ACC112 (cell line): ENCODE measurements at regions not wholly inside any gene's neighbourhood (a gene's known extent, or its start where the extent isn't known, plus 50 kb on each side); places are given as distances from the start of the nearest gene placed in this dataset.
"Not testable (repeated sequence)": the region's sequence is repeated elsewhere in the genome, so short reads cannot be mapped to it uniquely, and the experiment has no call there.

ENCODE experiments used
- H2AFZ ChIP-seq: fragments of 200-600 bp; sonication (generic); one replicate; pipeline ENCODE4 v1.6.0; 2017; ENCODE audit warnings: antibody characterized with exemption, low read length; ENCODE audit not compliant: unreplicated experiment
- H3K27ac ChIP-seq: fragments of 200-600 bp; sonication (generic); 2 replicates; pipeline ENCODE4 v1.5.1; 2014; ENCODE audit warnings: low read depth, mild to moderate bottlenecking, antibody characterized with exemption, low read length, moderate library complexity
- H3K27me3 ChIP-seq: fragments of 200-600 bp; sonication (generic); 2 replicates; pipeline ENCODE4 v1.6.1; 2014; ENCODE audit warnings: mild to moderate bottlenecking, antibody characterized with exemption, low read length, moderate library complexity, mixed read lengths; ENCODE audit not compliant: insufficient read depth
- H3K36me3 ChIP-seq: fragments of 200-600 bp; sonication (generic); 2 replicates; pipeline ENCODE4 v1.6.1; 2016; ENCODE audit warnings: mild to moderate bottlenecking, antibody characterized with exemption, low read length, moderate library complexity, mixed read lengths; ENCODE audit not compliant: insufficient read depth
- H3K4me1 ChIP-seq: fragments of 200-600 bp; sonication (generic); one replicate; pipeline ENCODE4 v1.6.1; 2016; ENCODE audit warnings: low read length, mixed read lengths; ENCODE audit not compliant: insufficient read depth, unreplicated experiment, control insufficient read depth
- H3K4me3 ChIP-seq: fragments of 200-600 bp; sonication (generic); 2 replicates; pipeline ENCODE4 v1.5.1; 2014; ENCODE audit warnings: mild to moderate bottlenecking, low read depth, low read length
- H3K79me2 ChIP-seq: fragments of 200-600 bp; sonication (generic); one replicate; pipeline ENCODE4 v1.6.0; 2016; ENCODE audit warnings: low read length; ENCODE audit not compliant: control insufficient read depth, unreplicated experiment, insufficient read depth

DNA sequence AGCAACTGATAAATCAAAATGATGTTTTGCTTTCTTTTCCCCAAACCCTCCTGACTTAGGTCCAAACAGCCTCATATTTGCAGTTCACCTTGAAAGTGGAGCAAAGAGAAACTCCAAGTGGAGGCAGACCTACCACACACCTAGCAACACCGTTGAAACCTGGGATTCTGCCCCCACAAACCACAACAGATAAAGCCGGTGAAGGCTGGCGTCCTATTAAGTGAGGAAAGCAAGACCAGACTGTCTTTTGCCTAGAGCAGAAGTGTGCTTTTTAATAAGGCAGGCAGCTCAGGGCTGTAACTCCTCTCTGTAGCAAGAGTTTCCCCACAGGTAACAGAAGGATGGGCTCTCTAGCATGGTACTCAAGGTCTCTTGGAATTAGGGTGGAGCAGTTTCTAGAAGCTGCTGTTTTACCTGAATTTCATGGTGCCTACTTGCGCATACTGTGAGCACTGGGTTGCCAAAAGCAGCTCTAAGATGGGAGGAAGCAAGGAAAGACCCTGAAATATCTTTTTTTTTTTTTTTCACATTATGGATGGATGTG lies 336.9 kb downstream of the BCL11A start:
- H3K27ac ChIP-seq: no peak overlapping the region
- no peak overlapping the region for H2AFZ ChIP-seq

DNA sequence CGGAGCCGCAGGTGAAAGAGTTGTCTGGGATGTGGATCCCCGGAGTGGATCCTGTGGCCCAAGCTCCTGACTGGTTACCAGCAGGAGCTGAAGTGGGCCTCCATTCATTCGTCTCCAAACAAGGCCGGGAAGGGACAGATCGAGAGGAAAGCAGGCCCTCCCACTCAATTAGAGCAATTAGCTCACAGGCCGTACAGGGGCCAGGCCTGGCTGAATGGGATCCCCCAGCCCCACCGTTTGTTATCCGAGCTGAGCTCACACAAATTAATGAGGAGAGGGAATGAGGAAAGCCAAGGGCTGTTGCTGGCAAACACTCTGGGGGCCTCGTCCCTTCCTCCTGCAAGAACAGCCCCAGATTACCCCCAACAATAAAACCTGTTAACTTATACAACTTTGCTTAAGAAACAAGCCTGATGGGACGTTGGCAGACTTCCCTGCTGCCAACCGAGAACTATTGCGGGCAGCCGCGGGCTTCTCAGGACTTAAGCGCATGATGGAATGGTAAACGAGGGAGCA lies 338.0 kb downstream of the BCL11A start:
- no peak overlapping the region for H3K4me3 ChIP-seq
- H3K27ac ChIP-seq: no peak overlapping the region
- no peaks in the 10 kb centered on the region for H3K36me3 ChIP-seq
- H3K79me2 ChIP-seq: no peaks in the 10 kb centered on the region
- H3K4me1 ChIP-seq: no peaks in the 10 kb centered on the region
- H2AFZ ChIP-seq: no peak overlapping the region
- H3K27me3 ChIP-seq: no peaks in the 10 kb centered on the region

More for the DNA sequence above, 336.9 kb downstream of the BCL11A start:
- no peaks in the 10 kb centered on the region for H3K79me2 ChIP-seq
- no peak overlapping the region for H3K4me3 ChIP-seq
- no peaks in the 10 kb centered on the region for H3K36me3 ChIP-seq
- H3K27me3 ChIP-seq: no peaks in the 10 kb centered on the region
- no peaks in the 10 kb centered on the region for H3K4me1 ChIP-seq

GRCh38 chr2:60214626-60214875 lies 338.9 kb downstream of the BCL11A start:
- H3K27me3 ChIP-seq: no peaks in the 10 kb centered on the region
- no peaks in the 10 kb centered on the region for H3K79me2 ChIP-seq
- H2AFZ ChIP-seq: no peak overlapping the region
- no peaks in the 10 kb centered on the region for H3K36me3 ChIP-seq
- no peaks in the 10 kb centered on the region for H3K4me1 ChIP-seq
- no peak overlapping the region for H3K27ac ChIP-seq
- no peak overlapping the region for H3K4me3 ChIP-seq

DNA sequence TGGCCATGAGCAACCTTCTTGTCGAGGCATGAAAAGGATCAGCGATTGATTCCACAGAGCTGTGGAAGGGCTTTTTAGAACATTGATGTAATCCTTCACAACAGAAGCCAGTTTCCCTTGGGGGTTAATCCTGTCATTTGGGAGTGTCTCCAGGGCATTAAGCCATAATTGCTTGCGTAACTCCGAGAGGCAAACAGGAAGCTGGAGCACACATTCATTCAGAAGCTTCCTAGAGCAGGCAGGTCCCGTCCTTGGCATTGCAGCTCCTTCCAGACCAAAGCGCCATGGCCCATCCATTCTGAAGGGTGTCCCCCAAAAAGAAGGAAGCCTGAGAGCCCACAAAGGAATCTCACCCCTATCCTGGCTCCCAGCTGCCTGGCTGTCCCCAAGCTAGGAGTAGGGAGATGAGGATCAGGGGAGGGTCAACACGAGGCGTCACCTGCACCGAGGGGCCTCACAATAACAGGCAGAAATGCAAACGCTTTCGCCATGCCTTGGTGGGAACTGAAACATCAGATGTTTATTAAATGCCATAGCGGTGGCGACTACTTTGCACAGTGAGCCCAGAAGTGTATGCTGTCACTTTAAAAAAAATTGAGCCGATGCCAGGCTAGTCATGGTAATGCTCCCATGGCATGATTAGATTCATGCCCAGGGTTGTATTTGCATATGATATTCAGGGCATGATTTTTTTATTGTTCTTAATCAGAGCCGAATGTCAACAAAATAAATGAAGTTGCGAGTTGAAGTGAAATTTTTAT lies 339.4 kb downstream of the BCL11A start:
- no peak overlapping the region for H2AFZ ChIP-seq
- no peak overlapping the region for H3K27ac ChIP-seq
- no peaks in the 10 kb centered on the region for H3K79me2 ChIP-seq
- H3K4me1 ChIP-seq: no peaks in the 10 kb centered on the region
- H3K4me3 ChIP-seq: no peak overlapping the region
- H3K27me3 ChIP-seq: no peaks in the 10 kb centered on the region
- H3K36me3 ChIP-seq: no peaks in the 10 kb centered on the region

GRCh38 chr2:60212181-60212945 lies 341.1 kb downstream of the BCL11A start:
- H3K79me2 ChIP-seq: no peaks in the 10 kb centered on the region
- H3K36me3 ChIP-seq: no peaks in the 10 kb centered on the region
- H3K4me3 ChIP-seq: no peak overlapping the region
- H3K27me3 ChIP-seq: no peaks in the 10 kb centered on the region
- no peak overlapping the region for H2AFZ ChIP-seq
- no peak overlapping the region for H3K27ac ChIP-seq
- no peaks in the 10 kb centered on the region for H3K4me1 ChIP-seq

DNA sequence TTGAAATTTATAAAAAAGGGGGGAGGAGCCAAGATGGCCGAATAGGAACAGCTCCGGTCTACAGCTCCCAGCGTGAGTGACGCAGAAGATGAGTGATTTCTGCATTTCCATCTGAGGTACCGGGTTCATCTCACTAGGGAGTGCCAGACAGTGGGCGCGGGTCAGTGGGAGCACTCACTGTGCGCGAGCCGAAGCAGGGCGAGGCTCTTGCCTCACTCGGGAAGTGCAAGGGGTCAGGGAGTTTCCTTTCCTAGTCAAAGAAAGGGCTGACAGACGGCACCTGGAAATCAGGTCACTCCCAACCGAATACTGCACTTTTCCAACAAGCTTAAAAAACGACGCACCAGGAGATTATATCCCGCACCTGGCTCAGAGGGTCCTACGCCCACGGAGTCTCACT lies 364.4 kb downstream of the BCL11A start:
- not testable (repeated sequence) for H3K27me3 ChIP-seq, H3K4me1 ChIP-seq, H3K79me2 ChIP-seq, H3K36me3 ChIP-seq, H2AFZ ChIP-seq, H3K27ac ChIP-seq, H3K4me3 ChIP-seq

- Histone ChIP-seq H3K4me3 (no peak overlapping the region), H3K36me3 (no peaks in the 10 kb centered on the region), H3K4me1 (no peaks in the 10 kb centered on the region), H2AFZ (no peak overlapping the region), H3K27ac (no peak overlapping the region), H3K27me3 (no peaks in the 10 kb centered on the region), H3K79me2 (no peaks in the 10 kb centered on the region)
Measured at GRCh38 chr2:60175290-60175689, 378.2 kb downstream of the BCL11A start.

GRCh38 chr2:60174146-60174545 lies 379.3 kb downstream of the BCL11A start:
- H3K4me3 ChIP-seq: no peak overlapping the region
- no peaks in the 10 kb centered on the region for H3K36me3 ChIP-seq
- no peak overlapping the region for H2AFZ ChIP-seq
- H3K27me3 ChIP-seq: no peaks in the 10 kb centered on the region
- no peak overlapping the region for H3K27ac ChIP-seq
- H3K79me2 ChIP-seq: no peaks in the 10 kb centered on the region
- H3K4me1 ChIP-seq: no peaks in the 10 kb centered on the region

GRCh38 chr2:60172801-60173200 lies 380.7 kb downstream of the BCL11A start:
- H3K27me3 ChIP-seq: no peaks in the 10 kb centered on the region
- H3K79me2 ChIP-seq: no peaks in the 10 kb centered on the region
- no peaks in the 10 kb centered on the region for H3K36me3 ChIP-seq
- no peak overlapping the region for H3K27ac ChIP-seq
- H2AFZ ChIP-seq: no peak overlapping the region
- H3K4me3 ChIP-seq: no peak overlapping the region
- H3K4me1 ChIP-seq: no peaks in the 10 kb centered on the region

DNA sequence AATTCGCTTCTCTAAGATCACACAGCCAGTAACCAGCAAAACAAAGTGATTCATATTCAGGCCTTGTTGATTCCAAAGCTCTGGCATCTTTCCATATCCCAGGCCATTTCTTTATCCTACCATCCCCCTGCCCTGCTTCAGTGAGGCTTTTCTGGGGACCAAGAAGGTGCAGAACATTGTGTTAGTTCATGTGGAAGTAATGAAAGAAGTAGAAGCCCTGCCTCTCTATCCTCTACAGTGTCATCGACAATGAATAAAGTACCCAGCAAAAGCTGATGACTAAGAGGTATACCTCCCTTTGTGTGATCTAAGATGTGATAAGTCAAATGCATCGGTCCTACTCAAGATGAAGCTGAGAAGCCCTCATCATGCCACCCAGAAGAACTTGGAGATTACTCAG lies 383.2 kb downstream of the BCL11A start:
- no peak overlapping the region for H2AFZ ChIP-seq
- H3K79me2 ChIP-seq: no peaks in the 10 kb centered on the region
- H3K4me1 ChIP-seq: no peaks in the 10 kb centered on the region

GRCh38 chr2:60168247-60168646 lies 385.2 kb downstream of the BCL11A start:
- Histone ChIP-seq H3K4me1 (no peaks in the 10 kb centered on the region), H3K36me3 (no peaks in the 10 kb centered on the region), H3K79me2 (no peaks in the 10 kb centered on the region), H3K4me3 (no peak overlapping the region), H3K27me3 (no peaks in the 10 kb centered on the region), H3K27ac (no peak overlapping the region), H2AFZ (no peak overlapping the region)

More for the DNA sequence above, 383.2 kb downstream of the BCL11A start:
- Histone ChIP-seq H3K36me3 (no peaks in the 10 kb centered on the region), H3K27me3 (no peaks in the 10 kb centered on the region), H3K27ac (no peak overlapping the region), H3K4me3 (no peak overlapping the region)
